B cell (primary cell): ENCODE measurements at regions not wholly inside any gene's neighbourhood (a gene's known extent, or its start where the extent isn't known, plus 50 kb on each side); places are given as distances from the start of the nearest gene placed in this dataset.

Experiments
- ATAC-seq: fragments of 200-7000 bp; cut with Tn5 transposase; one replicate; pipeline ENCODE4 v1.10.0; 2021; ENCODE audit warnings: low read depth, mild to moderate bottlenecking, moderate number of reproducible peaks, moderate library complexity
- CTCF ChIA-PET: fragments of 350-600 bp; sonication (Branson Sonifier 250); formaldehyde crosslinking; loops from one replicate; lab custom pipeline; 2021; ENCODE audit warnings: antibody characterized with exemption, inconsistent platforms; lab: Charles Lee
- POLR2A ChIA-PET: fragments of 350-600 bp; sonication (Branson Sonifier 250); formaldehyde crosslinking; loops from one replicate; lab custom pipeline; 2021; ENCODE audit warnings: antibody characterized with exemption; lab: Charles Lee
- DNase-seq: peaks from one replicate; pipeline ENCODE4 v3.0.0; 2013
- H2AFZ ChIP-seq: 2 replicates; pipeline ENCODE4 v1.6.1; 2012; ENCODE audit warnings: mild to moderate bottlenecking, low read depth, low read length; ENCODE audit not compliant: insufficient read depth, poor library complexity, severe bottlenecking
- H3K27ac ChIP-seq, 2 donors: 1 replicate in 1 of 2; 2 replicates in 1 of 2; pipeline ENCODE4 v1.5.1; 2012 to 2013; ENCODE audit warnings: low read length in 2 of 2, mild to moderate bottlenecking in 2 of 2, moderate library complexity in 1 of 2
- H3K27me3 ChIP-seq, 4 experiments: fragments of 200-600 bp in 1 of 4; sonication (generic) in 1 of 4; replicated peaks in 1 of 4; 1 replicate in 2 of 4; 2 replicates in 2 of 4; pipeline versions ENCODE4 v1.6.1 to v1.7.0; 2013 to 2016; ENCODE audit warnings: low read length in 3 of 4, mild to moderate bottlenecking in 2 of 4, mixed read lengths in 1 of 4, moderate library complexity in 1 of 4; ENCODE audit not compliant: insufficient read depth in 4 of 4, control insufficient read depth in 3 of 4; ENCODE audit errors: control extremely low read depth in 1 of 4
- H3K36me3 ChIP-seq, 2 experiments: replicated peaks in 1 of 2; 1 replicate in 1 of 2; 2 replicates in 1 of 2; pipeline versions ENCODE4 v1.6.1 to v1.7.1; 2013; ENCODE audit warnings: low read length in 1 of 2; ENCODE audit not compliant: insufficient read depth in 2 of 2, control insufficient read depth in 1 of 2; ENCODE audit errors: control extremely low read depth in 1 of 2, extremely low read depth in 1 of 2
- H3K4me1 ChIP-seq, 2 donors: fragments of 200-600 bp in 1 of 2; sonication (generic) in 1 of 2; 1 replicate in 1 of 2; 2 replicates in 1 of 2; pipeline versions ENCODE4 v1.5.1 to v1.6.1; 2013 to 2017; ENCODE audit warnings: low read length in 2 of 2; ENCODE audit not compliant: control insufficient read depth in 2 of 2, insufficient read depth in 2 of 2
- H3K4me2 ChIP-seq: replicated peaks from 2 replicates; pipeline ENCODE3; 2012; ENCODE audit warnings: mild to moderate bottlenecking, low read depth, low read length; ENCODE audit not compliant: poor library complexity, severe bottlenecking
- H3K4me3 ChIP-seq, 5 experiments: fragments of 200-600 bp in 1 of 5; sonication (generic) in 1 of 5; 1 replicate in 3 of 5; 2 replicates in 2 of 5; pipeline versions ENCODE4 v1.5.1 to v1.7.0; 2011 to 2016; ENCODE audit warnings: low read length in 4 of 5, mild to moderate bottlenecking in 4 of 5, low read depth in 2 of 5, control low read depth in 1 of 5, moderate library complexity in 1 of 5; ENCODE audit not compliant: insufficient read depth in 1 of 5; ENCODE audit errors: control extremely low read depth in 1 of 5, extremely low read depth in 1 of 5
- H3K79me2 ChIP-seq: fragments of 200-600 bp; sonication (generic); one replicate; pipeline ENCODE4 v1.6.0; 2016; ENCODE audit warnings: low read length; ENCODE audit not compliant: control insufficient read depth, insufficient read depth
- H3K9ac ChIP-seq: fragments of 200-600 bp; sonication (generic); 2 replicates; pipeline ENCODE4 v1.6.1; 2017; ENCODE audit warnings: mild to moderate bottlenecking, low read length, moderate library complexity
- H3K9me3 ChIP-seq, 3 donors: one replicate each; pipeline versions ENCODE4 v1.6.1 to v1.7.1; 2013; ENCODE audit warnings: low read length in 2 of 3; ENCODE audit not compliant: control insufficient read depth in 2 of 3, insufficient read depth in 1 of 3; ENCODE audit errors: control extremely low read depth in 1 of 3
- H4K20me1 ChIP-seq: 2 replicates; pipeline ENCODE4 v1.6.0; 2012; ENCODE audit warnings: mild to moderate bottlenecking, low read length; ENCODE audit not compliant: insufficient read depth, control insufficient read depth, poor library complexity, severe bottlenecking
- H3K27ac Mint-ChIP-seq: one replicate; pipeline ENCODE4 v1.8.0; 2021; ENCODE audit warnings: mixed read lengths
- H3K27me3 Mint-ChIP-seq: one replicate; pipeline ENCODE4 v1.8.0; 2021; ENCODE audit warnings: mixed read lengths
- H3K4me1 Mint-ChIP-seq: one replicate; pipeline ENCODE4 v1.8.0; 2021; ENCODE audit warnings: mixed read lengths
- H3K4me3 Mint-ChIP-seq: one replicate; pipeline ENCODE4 v1.8.0; 2021; ENCODE audit warnings: mixed read lengths
- H3K9me3 Mint-ChIP-seq: one replicate; pipeline ENCODE4 v1.8.0; 2022; ENCODE audit warnings: mixed read lengths; ENCODE audit not compliant: insufficient read depth
- EZH2 ChIP-seq: IDR thresholded peaks from 2 replicates; pipeline ENCODE4 v1.6.1; 2012; ENCODE audit warnings: borderline replicate concordance, low read depth, mild to moderate bottlenecking, moderate library complexity, low read length; ENCODE audit not compliant: insufficient read depth, poor library complexity, severe bottlenecking
- WGBS: methylation state at CpG from one replicate; pipeline ENCODE4 v1.1.5; 2013; ENCODE audit warnings: missing lambda C conversion rate; ENCODE audit not compliant: insufficient coverage; 5-methylcytosine and 5-hydroxymethylcytosine counted together
- intact Hi-C: fragments of 100-400 bp; cut with micrococcal nuclease; formaldehyde crosslinking; loops from one replicate; pipeline ENCODE4 v1.10.0; 2022
- TF ChIP-seq, protein P1 (sequence below): fragments of 200-600 bp; IDR thresholded peaks from one replicate; pipeline ENCODE4 v1.8.0; 2022; ENCODE audit warnings: antibody characterized with exemption, mild to moderate bottlenecking

DNA sequence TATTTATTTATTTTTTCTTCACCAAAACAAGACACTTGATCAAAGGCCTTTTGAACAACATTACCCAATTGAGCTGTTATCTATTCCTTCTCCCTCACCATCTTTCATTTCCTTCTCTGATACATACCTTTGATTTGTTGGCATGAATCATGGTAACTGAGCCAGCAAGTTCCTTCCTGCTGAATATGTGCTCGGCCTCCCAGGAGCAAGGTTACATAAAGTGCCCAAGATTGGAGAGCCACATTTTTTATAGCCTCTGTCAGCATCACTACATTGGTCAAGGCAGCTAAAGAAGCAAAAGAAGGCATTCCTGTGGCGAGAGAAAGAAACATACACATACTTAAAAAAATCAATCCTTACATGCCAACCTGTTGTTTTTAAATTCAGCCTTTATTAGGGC lies 369.6 kb downstream of the CYLC2 start:
- Mint-ChIP-seq H3K4me1 (no peaks in the 10 kb centered on the region), H3K9me3 (no peaks in the 10 kb centered on the region), H3K27me3 (no peaks in the 10 kb centered on the region), H3K4me3 (no peak overlapping the region), H3K27ac (no peak overlapping the region)
- H3K27ac ChIP-seq: no peak overlapping the region
- TF ChIP-seq, protein P1, sequence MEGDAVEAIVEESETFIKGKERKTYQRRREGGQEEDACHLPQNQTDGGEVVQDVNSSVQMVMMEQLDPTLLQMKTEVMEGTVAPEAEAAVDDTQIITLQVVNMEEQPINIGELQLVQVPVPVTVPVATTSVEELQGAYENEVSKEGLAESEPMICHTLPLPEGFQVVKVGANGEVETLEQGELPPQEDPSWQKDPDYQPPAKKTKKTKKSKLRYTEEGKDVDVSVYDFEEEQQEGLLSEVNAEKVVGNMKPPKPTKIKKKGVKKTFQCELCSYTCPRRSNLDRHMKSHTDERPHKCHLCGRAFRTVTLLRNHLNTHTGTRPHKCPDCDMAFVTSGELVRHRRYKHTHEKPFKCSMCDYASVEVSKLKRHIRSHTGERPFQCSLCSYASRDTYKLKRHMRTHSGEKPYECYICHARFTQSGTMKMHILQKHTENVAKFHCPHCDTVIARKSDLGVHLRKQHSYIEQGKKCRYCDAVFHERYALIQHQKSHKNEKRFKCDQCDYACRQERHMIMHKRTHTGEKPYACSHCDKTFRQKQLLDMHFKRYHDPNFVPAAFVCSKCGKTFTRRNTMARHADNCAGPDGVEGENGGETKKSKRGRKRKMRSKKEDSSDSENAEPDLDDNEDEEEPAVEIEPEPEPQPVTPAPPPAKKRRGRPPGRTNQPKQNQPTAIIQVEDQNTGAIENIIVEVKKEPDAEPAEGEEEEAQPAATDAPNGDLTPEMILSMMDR: no peak
- TF ChIP-seq EZH2: no peak
- no peaks in the 10 kb centered on the region for H4K20me1 ChIP-seq
- no peak overlapping the region for H3K4me2 ChIP-seq
- ATAC-seq: no peak
- no peaks in the 10 kb centered on the region for H3K79me2 ChIP-seq
- no peaks in the 10 kb centered on the region for H3K27me3 ChIP-seq
- H3K9me3 ChIP-seq: peaks cover 0 to 2% (median 0%) of the 10 kb centered on the region in 3 donors
- intact Hi-C loops: no loop called here
- H3K4me1 ChIP-seq: no peaks in the 10 kb centered on the region
- no peak overlapping the region for H3K9ac ChIP-seq
- no peak overlapping the region for H3K4me3 ChIP-seq
- DNase-seq: no peak
- H3K36me3 ChIP-seq: no peaks in the 10 kb centered on the region
- WGBS: 8% methylated on average over 1 of the region's 2 CpGs
- ChIA-PET CTCF (no interaction called here), POLR2A (no interaction called here)
- H2AFZ ChIP-seq: no peak overlapping the region

DNA sequence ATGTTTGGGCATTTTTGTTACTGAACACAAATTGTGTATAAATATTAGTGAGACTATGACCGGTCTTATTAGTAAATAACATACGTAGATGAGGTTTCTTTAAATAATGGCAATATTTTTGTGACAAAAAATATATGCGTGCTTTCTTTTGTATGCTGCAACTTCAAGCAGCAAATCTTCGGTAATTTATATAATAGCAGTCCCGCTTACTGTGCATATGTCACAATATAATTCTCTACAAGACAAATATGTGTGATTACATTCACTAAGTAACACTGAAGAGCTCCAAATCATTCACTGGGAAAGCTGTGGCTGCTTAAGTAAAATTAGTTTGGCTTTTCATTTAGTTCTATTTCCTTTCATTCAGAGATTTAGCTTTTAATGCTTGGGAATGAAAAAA lies 376.0 kb downstream of the CYLC2 start:
- Mint-ChIP-seq H3K27ac (no peak overlapping the region), H3K4me3 (no peak overlapping the region), H3K9me3 (peaks cover 6% of the 10 kb centered on the region), H3K27me3 (no peaks in the 10 kb centered on the region), H3K4me1 (no peaks in the 10 kb centered on the region)
- no peak overlapping the region for H3K4me3 ChIP-seq
- no peaks in the 10 kb centered on the region for H3K9me3 ChIP-seq
- H2AFZ ChIP-seq: no peak overlapping the region
- intact Hi-C loops: no loop called here
- DNase-seq (no peak), ATAC-seq (no peak)
- no peak overlapping the region for H3K9ac ChIP-seq
- POLR2A ChIA-PET: no interaction called here
- no peak overlapping the region for H3K4me2 ChIP-seq
- H3K36me3 ChIP-seq: no peaks in the 10 kb centered on the region
- CTCF ChIA-PET: no interaction called here
- H4K20me1 ChIP-seq: no peaks in the 10 kb centered on the region
- H3K27me3 ChIP-seq: no peaks in the 10 kb centered on the region
- no peak for TF ChIP-seq EZH2
- TF ChIP-seq, protein P1: no peak
- WGBS: no CpG with 5 or more reads among the region's 5 CpGs
- no peaks in the 10 kb centered on the region for H3K4me1 ChIP-seq
- H3K79me2 ChIP-seq: no peaks in the 10 kb centered on the region
- no peak overlapping the region for H3K27ac ChIP-seq
